Parathyroid adenoma (tissue), 2 donors: ENCODE measurements at regions not wholly inside any gene's neighbourhood (a gene's known extent, or its start where the extent isn't known, plus 50 kb on each side); places are given as distances from the start of the nearest gene placed in this dataset.

Experiments used
- H2AFZ ChIP-seq: fragments of 300-600 bp; sonication (generic); one replicate; pipeline ENCODE4 v1.7.0; 2017; ENCODE audit warnings: antibody characterized with exemption, mild to moderate bottlenecking
- H3K27ac ChIP-seq: fragments of 300-600 bp; sonication (generic); one replicate; pipeline ENCODE4 v1.7.0; 2017
- H3K27me3 ChIP-seq: fragments of 300-600 bp; sonication (generic); one replicate; pipeline ENCODE4 v1.7.0; 2017; ENCODE audit warnings: low read length; ENCODE audit not compliant: control insufficient read depth, insufficient read depth
- H3K36me3 ChIP-seq: fragments of 300-600 bp; sonication (generic); one replicate; pipeline ENCODE4 v1.7.0; 2017; ENCODE audit warnings: low read length; ENCODE audit not compliant: control insufficient read depth, insufficient read depth
- H3K4me1 ChIP-seq: fragments of 300-600 bp; sonication (generic); one replicate; pipeline ENCODE4 v1.7.0; 2017; ENCODE audit warnings: control low read depth
- H3K4me2 ChIP-seq: fragments of 300-600 bp; sonication (generic); one replicate; pipeline ENCODE4 v1.7.0; 2017; ENCODE audit warnings: low read length
- H3K4me3 ChIP-seq: fragments of 300-600 bp; sonication (generic); one replicate; pipeline ENCODE4 v1.7.0; 2017; ENCODE audit warnings: low read depth, low read length
- H3K79me2 ChIP-seq: fragments of 300-600 bp; sonication (generic); one replicate; pipeline ENCODE4 v1.7.0; 2017; ENCODE audit warnings: control low read depth
- H3K9ac ChIP-seq: fragments of 300-600 bp; sonication (generic); one replicate; pipeline ENCODE4 v1.7.0; 2017; ENCODE audit warnings: mild to moderate bottlenecking
- H3K9me3 ChIP-seq: fragments of 300-600 bp; sonication (generic); one replicate; pipeline ENCODE4 v1.7.0; 2017; ENCODE audit warnings: low read length; ENCODE audit not compliant: control insufficient read depth
- CTCF ChIP-seq: fragments of 300-600 bp; sonication (generic); IDR thresholded peaks from one replicate; pipeline ENCODE4 v1.7.0; 2017; ENCODE audit warnings: antibody characterized with exemption, mild to moderate bottlenecking
- donor health status: primary hyperparathyroidism.

GRCh38 chr7:106476751-106477150, 184.2 kb downstream of the CCDC71L start:
- Histone ChIP-seq H3K4me2 (no peak overlapping the region), H3K79me2 (no peaks in the 10 kb centered on the region), H2AFZ (no peak overlapping the region), H3K4me1 (no peaks in the 10 kb centered on the region), H3K27ac (no peak overlapping the region), H3K9ac (no peak overlapping the region), H3K9me3 (no peaks in the 10 kb centered on the region), H3K27me3 (no peaks in the 10 kb centered on the region), H3K36me3 (no peaks in the 10 kb centered on the region), H3K4me3 (no peak overlapping the region)
- TF ChIP-seq CTCF, result no peak

- no peaks in the 10 kb centered on the region for H3K4me1 ChIP-seq
- H3K4me2 ChIP-seq, result no peak overlapping the region
- H3K9ac ChIP-seq, result no peak overlapping the region
- no peak overlapping the region for H2AFZ ChIP-seq
- no peaks in the 10 kb centered on the region for H3K9me3 ChIP-seq
- no peaks in the 10 kb centered on the region for H3K36me3 ChIP-seq
- H3K4me3 ChIP-seq, result no peak overlapping the region
- no peak for TF ChIP-seq CTCF
- no peaks in the 10 kb centered on the region for H3K27me3 ChIP-seq
- H3K27ac ChIP-seq, result no peak overlapping the region
- no peaks in the 10 kb centered on the region for H3K79me2 ChIP-seq
Measured at GRCh38 chr7:106472741-106473140, 188.0 kb upstream of the NAMPT start.

DNA sequence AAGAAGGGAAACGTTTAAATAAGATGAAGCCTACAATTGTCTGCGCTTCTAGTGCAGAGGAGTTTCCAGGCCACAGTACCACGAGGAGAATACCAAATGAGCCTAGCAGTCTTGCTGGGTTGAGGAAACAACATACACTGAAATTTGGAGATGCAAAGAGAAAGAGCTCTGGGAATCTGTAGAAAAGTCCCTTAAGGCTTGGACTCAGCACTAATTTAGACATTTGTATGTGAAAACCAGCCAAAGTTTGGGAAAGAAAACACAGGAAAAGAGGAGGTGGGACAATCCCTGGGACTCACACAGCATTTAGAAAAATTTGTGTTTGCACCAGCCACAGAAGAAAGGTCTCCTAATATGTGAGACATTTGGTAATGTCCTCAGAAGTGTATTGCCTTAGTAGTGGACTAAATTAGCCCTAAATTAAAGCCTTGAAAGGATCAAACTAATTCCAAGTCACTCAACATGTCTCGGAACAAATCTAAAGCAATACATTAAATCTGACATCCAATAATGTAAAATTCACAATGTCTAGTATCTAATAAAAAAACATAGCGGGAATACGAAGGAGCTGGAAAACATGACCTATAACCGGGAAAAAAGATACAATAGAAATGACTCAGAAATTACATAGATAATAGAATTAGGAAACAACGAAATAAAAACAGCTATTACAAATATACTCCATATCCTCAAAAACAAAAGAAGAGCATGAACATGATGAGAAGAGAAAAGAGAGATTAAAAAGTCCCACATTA, 187.1 kb upstream of the NAMPT start:
- Histone ChIP-seq H3K4me2 (no peak overlapping the region), H3K79me2 (no peaks in the 10 kb centered on the region), H3K4me3 (no peak overlapping the region), H3K9ac (no peak overlapping the region), H3K27me3 (no peaks in the 10 kb centered on the region), H3K27ac (no peak overlapping the region), H3K4me1 (no peaks in the 10 kb centered on the region), H2AFZ (no peak overlapping the region), H3K9me3 (no peaks in the 10 kb centered on the region), H3K36me3 (no peaks in the 10 kb centered on the region)
- TF ChIP-seq CTCF, result no peak

DNA sequence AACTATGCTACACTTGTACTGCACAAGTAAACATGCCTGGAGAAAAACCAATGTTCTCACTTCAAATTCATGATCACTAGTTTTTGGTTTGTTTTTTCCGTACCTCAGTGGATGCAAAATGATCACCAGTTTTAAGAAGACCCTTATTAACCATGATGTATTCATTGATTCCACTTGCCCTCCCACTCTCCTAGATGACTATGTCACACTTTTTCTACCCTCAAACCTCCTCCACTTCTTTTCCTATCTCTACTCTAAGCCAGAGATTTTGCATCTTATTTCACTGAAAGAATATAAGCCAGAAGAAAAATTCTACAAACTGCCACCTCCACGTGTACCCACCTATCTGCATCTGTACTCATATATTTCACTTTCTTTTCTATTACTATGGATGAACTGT, 186.2 kb upstream of the NAMPT start:
- TF ChIP-seq CTCF, result no peak
- Histone ChIP-seq H3K79me2 (no peaks in the 10 kb centered on the region), H2AFZ (no peak overlapping the region), H3K4me2 (no peak overlapping the region), H3K4me1 (no peaks in the 10 kb centered on the region), H3K9me3 (no peaks in the 10 kb centered on the region), H3K27ac (no peak overlapping the region), H3K9ac (no peak overlapping the region), H3K36me3 (no peaks in the 10 kb centered on the region), H3K4me3 (no peak overlapping the region), H3K27me3 (no peaks in the 10 kb centered on the region)

DNA sequence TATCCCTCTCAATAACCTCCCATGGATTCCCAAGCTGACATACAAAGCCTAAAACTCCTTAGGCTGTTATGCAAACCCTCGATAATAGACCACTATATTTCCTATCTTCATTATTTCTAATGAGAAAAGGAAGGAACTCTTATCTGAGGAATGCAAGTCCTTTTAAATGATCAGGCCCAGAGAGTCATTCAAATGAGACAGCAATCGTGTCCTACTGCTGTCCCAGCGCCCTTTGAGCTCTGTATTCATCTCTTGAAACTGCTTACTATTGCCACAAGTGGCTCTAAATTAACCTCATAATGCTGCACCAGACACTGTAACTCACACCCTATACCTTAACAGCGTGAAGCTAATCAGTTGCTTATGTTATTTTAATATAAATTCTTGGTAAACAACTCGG, 182.1 kb upstream of the NAMPT start:
- Histone ChIP-seq H3K36me3 (no peaks in the 10 kb centered on the region), H3K4me1 (no peaks in the 10 kb centered on the region), H3K4me3 (no peak overlapping the region), H3K9me3 (no peaks in the 10 kb centered on the region), H3K9ac (no peak overlapping the region), H3K79me2 (no peaks in the 10 kb centered on the region), H3K4me2 (no peak overlapping the region), H3K27me3 (no peaks in the 10 kb centered on the region), H3K27ac (no peak overlapping the region), H2AFZ (no peak overlapping the region)
- no peak for TF ChIP-seq CTCF
